GM12872 (cell line): ENCODE measurements at regions not wholly inside any gene's neighbourhood (a gene's known extent, or its start where the extent isn't known, plus 50 kb on each side); places are given as distances from the start of the nearest gene placed in this dataset.

Experiments used
- CTCF ChIP-seq: IDR thresholded peaks from 3 replicates; pipeline ENCODE4 v1.5.1; 2011; ENCODE audit warnings: low read depth, mild to moderate bottlenecking, low read length, moderate library complexity; ENCODE audit not compliant: insufficient read depth

GRCh38 chr6:68144667-68145066 lies 490.4 kb upstream of the ADGRB3 start:
- TF ChIP-seq CTCF, result no peak

- TF ChIP-seq CTCF, result no peak
Measured at GRCh38 chr6:68141190-68141589, 493.9 kb upstream of the ADGRB3 start.

GRCh38 chr6:68139130-68139529 lies 496.0 kb upstream of the ADGRB3 start:
- TF ChIP-seq CTCF, result no peak

- no peak for TF ChIP-seq CTCF
Measured at GRCh38 chr6:68134796-68135195, 500.3 kb upstream of the ADGRB3 start.

- TF ChIP-seq CTCF, result no peak
Measured at GRCh38 chr6:68128211-68128610, 506.9 kb upstream of the ADGRB3 start.

- no peak for TF ChIP-seq CTCF
Measured at GRCh38 chr6:68127074-68127473, 508.0 kb upstream of the ADGRB3 start.

GRCh38 chr6:68126089-68126749 lies 508.9 kb upstream of the ADGRB3 start:
- no peak for TF ChIP-seq CTCF
